ENCODE measurements at regions not wholly inside any gene's neighbourhood (a gene's known extent, or its start where the extent isn't known, plus 50 kb on each side); places are given as distances from the start of the nearest gene placed in this dataset.
A peak's percentile ranks its signal among the peaks of the same experiment; 100 is the strongest.
"Not testable (repeated sequence)": the region's sequence is repeated elsewhere in the genome, so short reads cannot be mapped to it uniquely, and the experiment has no call there.

DNA sequence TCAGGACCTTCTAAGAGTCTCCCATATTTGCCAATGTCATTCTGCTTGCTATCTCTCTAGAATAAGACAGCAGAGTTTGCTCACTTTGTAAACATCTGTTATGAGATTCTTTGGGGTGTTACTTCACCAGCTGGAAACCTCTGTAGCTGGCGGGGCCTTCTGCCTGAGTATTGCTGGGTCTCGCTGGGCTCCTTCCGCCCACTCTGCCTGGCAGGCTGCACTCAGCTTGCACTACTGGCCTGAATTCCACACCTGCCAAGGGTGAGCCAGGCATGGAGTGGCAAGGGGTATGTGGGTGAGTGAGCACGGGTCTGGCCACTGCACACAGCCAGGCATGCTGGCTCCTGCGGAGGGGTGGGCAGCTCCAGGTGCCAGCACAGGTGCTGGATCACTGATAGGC is 267.3 kb upstream of the PDE3A start:
- H3K27ac Mint-ChIP-seq (ENCODE audit: unreplicated experiment) = no peak overlapping the region
- no peaks in the 10 kb centered on the region for H3K27me3 Mint-ChIP-seq (ENCODE audit: low read depth)
- H3K4me3 Mint-ChIP-seq (ENCODE audit: unreplicated experiment) = no peak overlapping the region
- H3K9me3 Mint-ChIP-seq (ENCODE audit: low read depth) = no peaks in the 10 kb centered on the region
- H3K36me3 Mint-ChIP-seq (ENCODE audit: low read depth) = no peaks in the 10 kb centered on the region
- TF ChIP-seq, protein P1, sequence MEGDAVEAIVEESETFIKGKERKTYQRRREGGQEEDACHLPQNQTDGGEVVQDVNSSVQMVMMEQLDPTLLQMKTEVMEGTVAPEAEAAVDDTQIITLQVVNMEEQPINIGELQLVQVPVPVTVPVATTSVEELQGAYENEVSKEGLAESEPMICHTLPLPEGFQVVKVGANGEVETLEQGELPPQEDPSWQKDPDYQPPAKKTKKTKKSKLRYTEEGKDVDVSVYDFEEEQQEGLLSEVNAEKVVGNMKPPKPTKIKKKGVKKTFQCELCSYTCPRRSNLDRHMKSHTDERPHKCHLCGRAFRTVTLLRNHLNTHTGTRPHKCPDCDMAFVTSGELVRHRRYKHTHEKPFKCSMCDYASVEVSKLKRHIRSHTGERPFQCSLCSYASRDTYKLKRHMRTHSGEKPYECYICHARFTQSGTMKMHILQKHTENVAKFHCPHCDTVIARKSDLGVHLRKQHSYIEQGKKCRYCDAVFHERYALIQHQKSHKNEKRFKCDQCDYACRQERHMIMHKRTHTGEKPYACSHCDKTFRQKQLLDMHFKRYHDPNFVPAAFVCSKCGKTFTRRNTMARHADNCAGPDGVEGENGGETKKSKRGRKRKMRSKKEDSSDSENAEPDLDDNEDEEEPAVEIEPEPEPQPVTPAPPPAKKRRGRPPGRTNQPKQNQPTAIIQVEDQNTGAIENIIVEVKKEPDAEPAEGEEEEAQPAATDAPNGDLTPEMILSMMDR (IDR thresholded peaks at IDR 0.05) = no peak
- no peak for DNase-seq (ENCODE audit: low spot score)
- peaks cover 67% of the 10 kb centered on the region for H3K4me1 Mint-ChIP-seq (ENCODE audit: low read depth)

DNA sequence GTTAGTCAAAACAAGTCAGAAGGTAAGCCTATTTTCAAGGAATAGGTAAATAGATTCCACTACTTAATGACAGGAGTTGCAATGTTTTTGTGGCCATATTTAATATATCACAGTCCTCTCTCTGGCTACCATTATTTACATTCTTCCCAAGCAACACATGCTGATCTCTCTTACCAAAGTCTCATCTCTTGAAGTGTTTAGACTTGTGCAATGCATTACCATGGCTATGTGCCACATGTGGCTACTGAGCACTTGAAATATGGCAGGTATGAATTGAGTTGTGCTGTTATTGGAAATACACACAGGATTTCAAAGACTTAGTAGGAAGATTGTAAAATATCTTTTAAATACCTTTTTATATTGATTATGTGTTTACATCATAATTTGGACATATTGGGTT is 262.4 kb upstream of the PDE3A start:
- Mint-ChIP-seq H3K27me3 (ENCODE audit: low read depth) (no peaks in the 10 kb centered on the region), H3K9me3 (ENCODE audit: low read depth) (peaks cover 3% of the 10 kb centered on the region), H3K4me1 (ENCODE audit: low read depth) (peaks cover 39% of the 10 kb centered on the region), H3K27ac (ENCODE audit: unreplicated experiment) (no peak overlapping the region), H3K4me3 (ENCODE audit: unreplicated experiment) (no peak overlapping the region), H3K36me3 (ENCODE audit: low read depth) (no peaks in the 10 kb centered on the region)
- TF ChIP-seq, protein P1 (IDR thresholded peaks at IDR 0.05) = no peak
- no peak for DNase-seq (ENCODE audit: low spot score)

DNA sequence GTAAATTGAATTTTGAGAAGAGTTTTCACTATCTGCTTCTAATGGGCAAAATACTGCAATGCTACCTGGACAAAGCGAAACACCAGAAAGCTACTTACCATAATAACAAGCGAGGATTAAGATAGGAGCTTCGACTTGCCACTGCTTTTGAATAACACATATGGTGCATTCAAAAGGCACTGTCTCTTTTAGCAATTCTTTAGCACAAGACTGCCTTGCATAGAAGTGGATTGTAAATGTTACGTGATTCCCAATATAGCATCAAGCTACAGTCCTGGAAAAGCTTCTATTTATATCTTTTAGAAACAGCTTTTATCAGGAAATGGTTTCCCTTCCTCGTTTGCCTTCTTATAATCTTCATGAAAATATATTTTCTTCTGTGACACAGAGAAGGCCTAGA is 258.7 kb upstream of the PDE3A start:
- H3K36me3 Mint-ChIP-seq (ENCODE audit: low read depth) = peaks cover 1% of the 10 kb centered on the region
- H3K4me3 Mint-ChIP-seq (ENCODE audit: unreplicated experiment) = peak overlapping the region; percentile 31
- no peak for DNase-seq (ENCODE audit: low spot score)
- TF ChIP-seq, protein P1 (IDR thresholded peaks at IDR 0.05) = no peak
- H3K4me1 Mint-ChIP-seq (ENCODE audit: low read depth) = peaks cover 40% of the 10 kb centered on the region
- H3K27ac Mint-ChIP-seq (ENCODE audit: unreplicated experiment) = peak overlapping the region; percentile 82
- peaks cover 10% of the 10 kb centered on the region for H3K9me3 Mint-ChIP-seq (ENCODE audit: low read depth)
- H3K27me3 Mint-ChIP-seq (ENCODE audit: low read depth) = no peaks in the 10 kb centered on the region

DNA sequence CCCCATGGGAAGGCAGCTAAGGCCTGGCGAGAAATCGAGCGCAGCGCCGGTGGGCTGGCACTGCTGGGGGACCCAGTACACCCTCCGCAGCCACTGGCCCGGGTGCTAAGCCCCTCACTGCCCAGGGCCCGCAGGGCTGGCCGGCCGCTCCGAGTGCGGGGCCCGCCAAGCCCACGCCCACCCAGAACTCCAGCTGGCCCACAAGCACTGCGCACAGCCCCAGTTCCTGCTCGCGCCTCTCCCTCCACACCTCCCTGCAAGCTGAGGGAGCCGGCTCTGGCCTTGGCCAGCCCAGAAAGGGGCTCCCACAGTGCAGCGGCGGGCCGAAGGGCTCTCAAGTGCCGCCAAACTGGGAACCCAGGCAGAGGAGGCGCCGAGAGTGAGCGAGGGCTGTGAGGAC is 253.0 kb upstream of the PDE3A start:
- H3K4me1 Mint-ChIP-seq (ENCODE audit: low read depth) = peaks cover 21% of the 10 kb centered on the region

DNA sequence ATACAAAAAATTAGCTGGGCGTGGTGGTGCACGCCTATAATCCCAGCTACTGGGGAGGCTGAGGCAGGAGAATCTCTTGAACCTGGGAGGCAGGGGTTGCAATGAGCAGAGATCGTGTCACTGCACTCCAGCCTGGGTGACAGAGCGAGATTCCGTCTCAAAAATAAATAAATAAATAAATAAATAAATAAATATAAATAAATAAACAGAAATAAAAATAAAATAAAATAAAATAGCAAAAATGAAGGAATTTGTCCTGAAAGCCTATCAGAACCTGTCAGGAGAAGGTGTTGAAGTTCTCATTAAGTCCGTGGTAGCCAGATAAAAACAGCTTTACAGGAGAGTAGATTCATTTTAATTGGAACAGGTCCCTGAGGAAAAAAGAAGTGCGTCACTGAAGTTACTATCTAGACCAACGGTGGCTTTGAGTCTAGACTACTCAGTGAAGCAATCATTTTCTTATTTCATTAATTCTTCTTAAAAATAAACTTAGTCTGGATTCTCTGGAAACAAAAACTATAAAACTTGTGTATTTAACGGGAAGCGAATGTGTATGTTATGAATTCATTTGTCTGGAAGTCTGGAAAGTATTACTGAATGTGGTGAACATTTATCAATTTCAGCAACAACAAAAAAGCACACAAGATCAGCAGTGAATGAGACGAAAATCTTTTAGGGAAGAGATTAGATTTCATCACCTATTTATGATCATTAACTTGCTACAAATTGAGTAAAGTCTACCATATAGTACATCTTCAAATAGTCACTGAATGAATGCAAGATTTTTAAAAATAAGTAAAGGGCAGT is 248.5 kb upstream of the PDE3A start:
- DNase-seq (ENCODE audit: low spot score) = no peak
- H3K9me3 Mint-ChIP-seq (ENCODE audit: low read depth) = peaks cover 13% of the 10 kb centered on the region
- peak overlapping the region; percentile 82 for H3K27ac Mint-ChIP-seq (ENCODE audit: unreplicated experiment)

More for the DNA sequence above, 253.0 kb upstream of the PDE3A start:
- H3K36me3 Mint-ChIP-seq (ENCODE audit: low read depth); H3K4me3 Mint-ChIP-seq (ENCODE audit: unreplicated experiment); H3K27ac Mint-ChIP-seq (ENCODE audit: unreplicated experiment); DNase-seq (ENCODE audit: low spot score); H3K27me3 Mint-ChIP-seq (ENCODE audit: low read depth): not testable (repeated sequence)
- peaks cover 20% of the 10 kb centered on the region for H3K9me3 Mint-ChIP-seq (ENCODE audit: low read depth)

More for the DNA sequence above, 248.5 kb upstream of the PDE3A start:
- Mint-ChIP-seq H3K4me1 (ENCODE audit: low read depth) (peaks cover 31% of the 10 kb centered on the region), H3K4me3 (ENCODE audit: unreplicated experiment) (peak overlapping the region; percentile 26), H3K27me3 (ENCODE audit: low read depth) (no peaks in the 10 kb centered on the region), H3K36me3 (ENCODE audit: low read depth) (peaks cover 3% of the 10 kb centered on the region)
- TF ChIP-seq, protein P1 (IDR thresholded peaks at IDR 0.05) = no peak

All from chondrocyte (in vitro differentiated cells).